HEK293 (cell line): ENCODE measurements at regions not wholly inside any gene's neighbourhood (a gene's known extent, or its start where the extent isn't known, plus 50 kb on each side); places are given as distances from the start of the nearest gene placed in this dataset.

Source experiments
- CTCF ChIP-seq: fragments of 450-650 bp; formaldehyde crosslinking; IDR thresholded peaks from 2 replicates; pipeline ENCODE4 v1.5.1; 2016; ENCODE audit warnings: missing biosample characterization, missing genetic modification characterization
- HOXA7 ChIP-seq: sonication (generic); formaldehyde crosslinking; IDR thresholded peaks from 2 replicates; pipeline ENCODE4 v1.8.1; 2022; ENCODE audit warnings: missing genetic modification reagents, borderline replicate concordance
- PATZ1 ChIP-seq: fragments of 450-650 bp; formaldehyde crosslinking; IDR thresholded peaks from 2 replicates; pipeline ENCODE4 v1.5.1; 2016; ENCODE audit warnings: missing biosample characterization, missing genetic modification characterization
- SETDB1 ChIP-seq: IDR thresholded peaks from one replicate; pipeline ENCODE4 v1.6.1; 2017; ENCODE audit warnings: mild to moderate bottlenecking, low read length, moderate library complexity, mixed read lengths; ENCODE audit not compliant: insufficient read length
- ZBTB11 ChIP-seq: fragments of 450-650 bp; formaldehyde crosslinking; conservative IDR thresholded peaks from 2 replicates; pipeline ENCODE4 v1.5.1; 2016; ENCODE audit warnings: low read depth, missing biosample characterization, missing genetic modification characterization
- ZBTB49 ChIP-seq: fragments of 450-650 bp; formaldehyde crosslinking; IDR thresholded peaks from 2 replicates; pipeline ENCODE4 v1.5.1; 2016; ENCODE audit warnings: missing biosample characterization, missing genetic modification characterization, low read depth
- ZNF280C ChIP-seq: fragments of 450-650 bp; formaldehyde crosslinking; IDR thresholded peaks from 2 replicates; pipeline ENCODE4 v1.5.1; 2016; ENCODE audit warnings: missing biosample characterization, missing genetic modification characterization
- ZNF311 ChIP-seq: fragments of 450-650 bp; formaldehyde crosslinking; IDR thresholded peaks from 2 replicates; pipeline ENCODE4 v1.5.1; 2017; ENCODE audit warnings: missing biosample characterization, missing genetic modification characterization, borderline replicate concordance
- ZNF426 ChIP-seq: fragments of 450-650 bp; formaldehyde crosslinking; IDR thresholded peaks from 2 replicates; pipeline ENCODE4 v1.5.1; 2017; ENCODE audit warnings: missing biosample characterization, missing genetic modification characterization, mild to moderate bottlenecking, inconsistent platforms, moderate library complexity
- ZNF521 ChIP-seq: fragments of 450-650 bp; formaldehyde crosslinking; IDR thresholded peaks from 2 replicates; pipeline ENCODE4 v1.5.1; 2017; ENCODE audit warnings: missing biosample characterization, mild to moderate bottlenecking, missing genetic modification characterization
- ZNF639 ChIP-seq: fragments of 450-650 bp; formaldehyde crosslinking; IDR thresholded peaks from 2 replicates; pipeline ENCODE4 v1.5.1; 2016; ENCODE audit warnings: missing biosample characterization, missing genetic modification characterization
- ZNF747 ChIP-seq: fragments of 450-650 bp; formaldehyde crosslinking; IDR thresholded peaks from 2 replicates; pipeline ENCODE4 v1.5.1; 2016; ENCODE audit warnings: missing biosample characterization, missing genetic modification characterization
- ZNF830 ChIP-seq: fragments of 450-650 bp; IDR thresholded peaks from 2 replicates; pipeline ENCODE4 v1.5.0; 2018; ENCODE audit warnings: missing biosample characterization, missing genetic modification characterization, low read depth, mild to moderate bottlenecking, moderate library complexity

- TF ChIP-seq ZNF639 (tag by site-specific recombination): no peak
- no peak for TF ChIP-seq HOXA7 (CRISPR knock-in tag)
- TF ChIP-seq ZNF311 (tag by site-specific recombination): no peak
- TF ChIP-seq CTCF (tag by site-specific recombination): no peak
- TF ChIP-seq ZBTB49 (tag by site-specific recombination): no peak
- no peak for TF ChIP-seq ZNF830 (tag by site-specific recombination)
- no peak for TF ChIP-seq SETDB1
- TF ChIP-seq ZNF426 (tag by site-specific recombination): no peak
- TF ChIP-seq ZNF747: no peak
- no peak for TF ChIP-seq ZNF280C (tag by site-specific recombination)
- no peak for TF ChIP-seq ZBTB11 (tag by site-specific recombination)
- TF ChIP-seq ZNF521 (tag by site-specific recombination): no peak
- no peak for TF ChIP-seq PATZ1 (tag by site-specific recombination)
Measured at GRCh38 chrX:110432091-110432905, 73.7 kb downstream of the RTL9 start.
